Activated CD8-positive, alpha-beta memory T cell treated with anti-CD3 and anti-CD28 coated beads, Interleukin-2, amount 10 ng/mL, durations not matched to agents 7 days and 5 days (primary cell): ENCODE measurements at regions not wholly inside any gene's neighbourhood (a gene's known extent, or its start where the extent isn't known, plus 50 kb on each side); places are given as distances from the start of the nearest gene placed in this dataset.

ENCODE experiments used
- ATAC-seq: fragments of 150-1000 bp; cut with Tn5 transposase; one replicate; pipeline ENCODE4 v1.10.0; 2021; ENCODE audit warnings: moderate library complexity
- CTCF ChIA-PET: fragments of 350-600 bp; sonication (Branson Sonifier 250); formaldehyde crosslinking; loops from one replicate; lab custom pipeline; 2021; ENCODE audit warnings: antibody characterized with exemption; lab: Charles Lee
- DNase-seq: peaks from one replicate; pipeline ENCODE4 v3.0.0-alpha.2; 2020
- H3K27ac Mint-ChIP-seq: one replicate; pipeline ENCODE4 v1.8.0; 2021; ENCODE audit warnings: mild to moderate bottlenecking, mixed read lengths
- H3K27me3 Mint-ChIP-seq: one replicate; pipeline ENCODE4 v1.8.0; 2021; ENCODE audit warnings: mixed read lengths
- H3K36me3 Mint-ChIP-seq: one replicate; pipeline ENCODE4 v1.8.0; 2021; ENCODE audit warnings: mild to moderate bottlenecking, mixed read lengths
- H3K4me1 Mint-ChIP-seq: one replicate; pipeline ENCODE4 v1.8.0; 2021; ENCODE audit warnings: mixed read lengths
- H3K4me3 Mint-ChIP-seq: one replicate; pipeline ENCODE4 v1.8.0; 2021; ENCODE audit warnings: mild to moderate bottlenecking, moderate library complexity, mixed read lengths
- H3K9me3 Mint-ChIP-seq: one replicate; pipeline ENCODE4 v1.8.0; 2022; ENCODE audit warnings: low read depth, mixed read lengths

DNA sequence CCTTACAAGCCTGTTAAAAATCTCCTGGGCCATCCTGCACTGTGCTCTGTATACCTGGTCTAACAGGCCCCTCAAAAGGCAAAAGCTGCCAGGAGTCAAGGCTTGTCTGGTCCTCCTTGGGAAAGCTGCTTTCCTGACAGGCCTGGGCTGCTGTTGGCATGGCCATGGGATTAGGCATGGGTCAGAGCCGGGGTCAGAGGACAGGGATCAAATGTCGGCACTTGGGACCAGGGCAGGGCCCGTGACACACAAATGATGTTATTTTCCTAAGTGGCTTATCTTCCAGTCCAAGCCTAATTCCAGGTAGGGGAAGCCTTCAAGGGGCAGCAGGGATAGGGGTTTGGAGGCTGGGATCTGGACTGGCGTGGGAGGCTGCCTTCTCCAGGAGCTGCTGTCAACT is 191.5 kb upstream of the GPR26 start:
- CTCF ChIA-PET: no interaction called here
- Mint-ChIP-seq H3K9me3 (no peaks in the 10 kb centered on the region), H3K27me3 (peaks cover 12% of the 10 kb centered on the region), H3K36me3 (no peaks in the 10 kb centered on the region), H3K27ac (no peak overlapping the region), H3K4me1 (no peaks in the 10 kb centered on the region), H3K4me3 (no peak overlapping the region)
- DNase-seq (no peak), ATAC-seq (no peak)

DNA sequence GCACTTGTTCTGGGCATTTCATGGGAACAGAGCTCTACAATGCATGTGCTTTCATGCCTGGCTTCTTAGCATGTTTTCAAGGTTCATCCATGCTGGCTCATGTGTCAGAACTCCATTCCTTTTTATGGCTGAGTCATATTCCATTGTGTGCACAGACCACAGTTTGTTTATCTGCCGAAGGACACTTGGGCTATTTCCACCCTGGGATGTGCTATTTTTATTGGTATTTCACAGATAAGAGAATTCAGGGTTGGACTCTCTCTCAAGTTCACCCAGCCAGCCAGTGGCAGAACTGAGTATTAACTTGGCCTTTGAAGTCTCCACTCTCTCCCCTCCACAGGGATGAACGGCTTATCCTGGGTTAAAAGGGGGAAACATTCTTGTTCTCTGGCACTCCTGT is 190.7 kb upstream of the GPR26 start:
- H3K36me3 Mint-ChIP-seq: no peaks in the 10 kb centered on the region
- ATAC-seq (no peak), DNase-seq (no peak)
- H3K4me1 Mint-ChIP-seq: no peaks in the 10 kb centered on the region
- no peak overlapping the region for H3K27ac Mint-ChIP-seq
- H3K27me3 Mint-ChIP-seq: peaks cover 12% of the 10 kb centered on the region
- CTCF ChIA-PET: no interaction called here
- no peaks in the 10 kb centered on the region for H3K9me3 Mint-ChIP-seq
- H3K4me3 Mint-ChIP-seq: no peak overlapping the region

DNA sequence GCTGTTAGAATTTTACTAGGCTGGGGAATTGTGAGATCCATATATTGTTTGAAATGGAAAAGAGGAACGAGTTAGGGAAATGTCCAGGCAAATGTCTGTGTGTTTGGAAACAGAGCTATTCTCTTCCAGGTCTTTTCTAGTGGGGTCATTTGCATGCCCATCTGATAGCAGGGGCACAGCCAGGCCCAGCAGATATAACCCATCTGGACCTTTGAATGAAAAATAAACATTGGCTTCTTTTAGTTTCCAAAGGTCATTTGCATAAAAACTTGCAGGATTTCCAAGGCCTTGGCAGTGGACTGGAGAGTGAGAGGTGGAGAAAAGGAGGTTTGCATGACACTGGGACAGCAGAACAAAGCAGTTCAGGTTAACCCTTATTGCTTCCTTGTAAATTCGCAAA is 188.0 kb upstream of the GPR26 start:
- Mint-ChIP-seq H3K9me3 (no peaks in the 10 kb centered on the region), H3K27me3 (peaks cover 10% of the 10 kb centered on the region), H3K27ac (no peak overlapping the region), H3K4me3 (no peak overlapping the region), H3K4me1 (peaks cover 1% of the 10 kb centered on the region), H3K36me3 (no peaks in the 10 kb centered on the region)
- DNase-seq (no peak), ATAC-seq (no peak)
- CTCF ChIA-PET: no interaction called here

DNA sequence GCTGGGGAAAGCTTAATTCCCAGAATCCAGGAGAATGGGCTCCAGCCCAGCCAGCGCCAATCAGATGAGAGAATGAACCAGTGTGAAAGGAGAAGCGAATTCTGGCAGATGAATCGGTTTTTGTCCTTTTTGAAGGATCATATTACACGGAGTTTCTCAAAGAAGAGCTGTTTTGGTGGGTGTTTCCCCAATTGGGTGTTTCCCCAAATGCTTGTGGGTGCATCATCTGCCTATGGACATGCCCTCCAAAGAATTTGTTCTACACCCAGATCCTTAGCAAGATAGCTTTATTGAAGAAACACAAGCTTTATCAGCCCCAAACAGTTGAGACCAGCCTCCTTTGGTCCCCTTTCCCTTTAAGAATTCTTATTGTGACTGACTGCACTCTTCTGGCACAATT is 186.5 kb upstream of the GPR26 start:
- H3K27ac Mint-ChIP-seq: no peak overlapping the region
- H3K27me3 Mint-ChIP-seq: peaks cover 6% of the 10 kb centered on the region
- no peak for ATAC-seq
- H3K9me3 Mint-ChIP-seq: no peaks in the 10 kb centered on the region
- no peak for DNase-seq
- no peaks in the 10 kb centered on the region for H3K36me3 Mint-ChIP-seq
- no peak overlapping the region for H3K4me3 Mint-ChIP-seq
- peaks cover 1% of the 10 kb centered on the region for H3K4me1 Mint-ChIP-seq
- CTCF ChIA-PET: no interaction called here

DNA sequence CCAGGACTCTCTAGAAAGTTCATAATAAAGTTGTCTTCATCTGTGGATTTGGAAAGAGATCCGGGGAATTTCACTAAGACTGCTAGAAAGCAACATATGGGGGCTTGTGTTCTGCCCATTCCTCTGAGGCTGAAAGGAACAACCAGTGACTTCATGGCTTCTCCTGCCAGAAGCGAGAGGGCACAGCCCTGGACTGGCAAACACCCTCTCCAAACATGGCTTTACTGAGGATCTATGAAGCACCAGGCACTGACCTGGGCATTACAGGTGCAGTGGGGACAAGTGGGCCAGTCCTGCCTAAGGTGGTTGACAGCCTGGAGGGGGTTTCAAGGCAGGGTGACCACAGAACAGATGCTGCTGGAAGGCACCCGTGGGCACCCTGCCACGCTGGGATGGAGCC is 185.8 kb upstream of the GPR26 start:
- ATAC-seq: no peak
- DNase-seq: no peak
- Mint-ChIP-seq H3K36me3 (no peaks in the 10 kb centered on the region), H3K9me3 (no peaks in the 10 kb centered on the region), H3K4me1 (peaks cover 1% of the 10 kb centered on the region), H3K27me3 (peaks cover 3% of the 10 kb centered on the region), H3K4me3 (no peak overlapping the region), H3K27ac (no peak overlapping the region)
- CTCF ChIA-PET: no interaction called here

DNA sequence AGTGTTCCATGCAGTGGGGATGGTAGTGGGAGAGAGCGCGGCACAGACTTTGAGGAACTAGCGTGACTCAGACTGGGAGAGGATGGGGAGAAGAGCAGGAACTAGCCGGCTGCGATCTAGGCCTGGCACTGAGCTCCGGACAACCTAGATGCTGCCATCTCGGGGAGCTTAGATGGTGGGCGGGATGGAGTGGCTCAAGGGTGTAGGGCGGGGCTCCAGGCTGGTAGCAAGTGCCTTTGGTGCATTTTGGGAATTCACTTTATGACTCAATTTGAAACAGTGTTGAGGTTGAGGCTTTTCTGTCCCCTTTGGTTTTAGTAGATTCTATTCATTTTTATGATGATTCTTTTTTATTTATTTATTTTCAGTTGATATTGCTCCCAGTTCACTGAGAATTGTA is 185.3 kb upstream of the GPR26 start:
- CTCF ChIA-PET: no interaction called here

DNA sequence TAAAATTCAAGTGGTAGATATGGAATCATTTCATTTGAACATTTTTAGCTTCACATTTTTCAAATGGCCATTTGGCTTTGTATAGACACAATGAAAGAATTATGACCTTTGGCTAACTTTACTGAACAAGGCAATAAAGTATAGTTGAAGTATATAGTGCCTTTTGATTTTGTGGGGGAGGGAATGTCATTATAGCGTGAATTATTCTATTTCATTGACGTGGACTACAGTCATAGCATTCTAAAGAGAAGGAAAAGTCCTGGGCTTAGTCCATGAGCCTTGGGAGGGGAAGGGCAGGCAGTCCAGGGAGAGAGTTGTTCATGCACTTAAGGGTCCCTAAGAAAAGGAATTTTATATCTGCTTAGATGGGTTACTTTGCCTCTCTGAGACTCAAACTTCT is 181.4 kb upstream of the GPR26 start:
- no peak for DNase-seq
- peaks cover 13% of the 10 kb centered on the region for H3K27me3 Mint-ChIP-seq
- no peak overlapping the region for H3K4me3 Mint-ChIP-seq
- CTCF ChIA-PET: no interaction called here
- H3K36me3 Mint-ChIP-seq: no peaks in the 10 kb centered on the region
- peaks cover 1% of the 10 kb centered on the region for H3K4me1 Mint-ChIP-seq
- no peak for ATAC-seq
- H3K9me3 Mint-ChIP-seq: no peaks in the 10 kb centered on the region
- H3K27ac Mint-ChIP-seq: no peak overlapping the region

More for the DNA sequence above, 185.3 kb upstream of the GPR26 start:
- Mint-ChIP-seq H3K27ac (no peak overlapping the region), H3K4me3 (no peak overlapping the region), H3K27me3 (peaks cover 3% of the 10 kb centered on the region), H3K36me3 (no peaks in the 10 kb centered on the region), H3K9me3 (no peaks in the 10 kb centered on the region), H3K4me1 (peaks cover 1% of the 10 kb centered on the region)
- DNase-seq: no peak
- ATAC-seq: no peak

DNA sequence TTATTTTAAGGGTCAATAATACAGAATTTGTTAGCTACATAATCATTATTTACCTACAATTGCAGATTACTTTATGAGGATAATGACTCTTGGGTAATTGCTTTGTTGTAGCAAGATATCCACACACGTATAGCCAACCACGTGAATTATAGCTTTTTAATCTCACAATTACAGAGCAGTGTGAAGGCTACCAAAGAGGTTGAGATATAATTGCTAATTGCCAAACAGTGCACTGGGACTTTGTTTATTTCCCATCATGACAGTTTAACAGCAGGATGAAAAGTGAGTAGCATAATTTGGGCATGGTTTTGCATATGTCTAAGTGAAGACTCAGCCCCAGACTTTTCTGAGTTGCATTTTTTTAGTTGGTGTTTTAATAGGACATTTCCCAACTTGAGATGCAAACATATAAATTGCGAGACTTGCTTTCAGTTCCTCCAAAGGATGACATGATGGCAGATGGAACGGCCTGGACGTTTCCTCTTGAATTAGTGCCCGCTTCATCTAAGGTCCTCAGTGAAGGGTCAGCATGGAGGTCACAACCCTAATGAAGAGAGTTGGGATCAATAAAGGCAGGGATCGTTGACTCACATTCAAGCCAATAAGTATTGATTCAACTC is 180.7 kb upstream of the GPR26 start:
- peaks cover 1% of the 10 kb centered on the region for H3K4me1 Mint-ChIP-seq
- H3K4me3 Mint-ChIP-seq: no peak overlapping the region
- CTCF ChIA-PET: no interaction called here
- no peaks in the 10 kb centered on the region for H3K9me3 Mint-ChIP-seq
- DNase-seq (no peak), ATAC-seq (no peak)
- no peaks in the 10 kb centered on the region for H3K36me3 Mint-ChIP-seq
- H3K27me3 Mint-ChIP-seq: peaks cover 13% of the 10 kb centered on the region
- no peak overlapping the region for H3K27ac Mint-ChIP-seq

DNA sequence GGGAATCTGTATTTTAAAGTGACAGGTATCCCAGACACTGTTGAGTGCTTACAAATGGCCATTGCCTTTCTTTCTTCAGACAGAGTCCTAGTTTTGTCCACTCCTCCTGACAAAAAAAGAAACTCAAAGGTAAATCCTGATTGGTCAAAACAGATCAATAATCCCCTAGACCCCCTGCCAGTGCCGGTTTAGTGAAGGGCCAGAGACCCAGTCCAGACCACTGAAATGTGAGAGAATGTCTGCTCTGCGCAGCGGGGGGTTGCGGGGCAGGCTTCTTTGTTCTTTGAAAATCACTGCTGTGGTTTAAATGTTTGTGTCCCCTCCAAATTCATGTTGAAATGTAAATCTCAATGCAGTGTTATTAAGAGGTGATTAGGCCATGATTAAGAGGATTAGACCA is 177.7 kb upstream of the GPR26 start:
- DNase-seq: no peak
- Mint-ChIP-seq H3K9me3 (no peaks in the 10 kb centered on the region), H3K36me3 (no peaks in the 10 kb centered on the region), H3K4me3 (no peak overlapping the region), H3K27me3 (peaks cover 24% of the 10 kb centered on the region), H3K4me1 (no peaks in the 10 kb centered on the region), H3K27ac (no peak overlapping the region)
- CTCF ChIA-PET: no interaction called here
- ATAC-seq: no peak

DNA sequence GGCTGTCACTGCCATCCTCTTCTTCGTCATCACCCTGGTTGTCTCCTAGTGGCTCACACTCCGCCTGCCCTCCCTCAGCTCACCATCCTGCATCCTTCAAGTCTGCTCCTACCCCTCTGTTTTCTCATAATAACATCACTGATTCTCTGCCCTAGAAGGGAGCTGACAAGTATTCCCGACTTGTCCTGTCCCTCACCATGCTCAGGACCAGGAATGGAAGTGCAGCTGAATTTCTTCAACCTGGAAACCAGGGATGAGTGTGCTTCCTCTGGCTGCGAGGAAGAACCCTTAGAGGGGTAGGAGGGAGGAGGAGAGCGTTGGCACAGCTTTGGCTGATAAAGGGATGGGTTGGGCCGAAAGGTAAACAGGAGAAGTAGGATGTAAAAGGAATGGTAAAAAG is 174.8 kb upstream of the GPR26 start:
- Mint-ChIP-seq H3K9me3 (no peaks in the 10 kb centered on the region), H3K27me3 (peaks cover 24% of the 10 kb centered on the region), H3K36me3 (no peaks in the 10 kb centered on the region), H3K4me1 (no peaks in the 10 kb centered on the region), H3K27ac (no peak overlapping the region), H3K4me3 (no peak overlapping the region)
- CTCF ChIA-PET: no interaction called here
- no peak for ATAC-seq
- no peak for DNase-seq

DNA sequence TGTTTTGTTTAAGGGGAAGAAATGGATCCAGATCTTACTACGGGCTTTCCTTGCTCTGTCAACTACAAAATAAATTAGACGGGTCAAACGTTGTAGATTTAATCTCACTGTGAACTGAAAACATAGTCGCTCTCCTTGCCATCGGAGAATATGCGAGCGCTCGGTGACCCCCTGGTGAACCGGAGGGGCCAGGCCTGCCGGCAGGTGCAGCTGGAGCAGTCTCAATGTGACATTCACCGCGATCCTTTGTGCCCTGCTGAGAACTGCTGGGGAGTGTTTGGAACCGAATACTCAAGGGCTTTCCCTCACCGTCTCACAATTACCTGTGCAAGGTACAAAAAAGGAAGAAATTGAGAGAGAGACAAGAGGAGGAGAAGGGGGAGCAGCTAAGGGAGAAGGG is 174.1 kb upstream of the GPR26 start:
- no peaks in the 10 kb centered on the region for H3K4me1 Mint-ChIP-seq
- no peak for DNase-seq
- CTCF ChIA-PET: no interaction called here
- no peak overlapping the region for H3K4me3 Mint-ChIP-seq
- peaks cover 23% of the 10 kb centered on the region for H3K27me3 Mint-ChIP-seq
- H3K27ac Mint-ChIP-seq: no peak overlapping the region
- ATAC-seq: no peak
- no peaks in the 10 kb centered on the region for H3K36me3 Mint-ChIP-seq
- H3K9me3 Mint-ChIP-seq: no peaks in the 10 kb centered on the region

DNA sequence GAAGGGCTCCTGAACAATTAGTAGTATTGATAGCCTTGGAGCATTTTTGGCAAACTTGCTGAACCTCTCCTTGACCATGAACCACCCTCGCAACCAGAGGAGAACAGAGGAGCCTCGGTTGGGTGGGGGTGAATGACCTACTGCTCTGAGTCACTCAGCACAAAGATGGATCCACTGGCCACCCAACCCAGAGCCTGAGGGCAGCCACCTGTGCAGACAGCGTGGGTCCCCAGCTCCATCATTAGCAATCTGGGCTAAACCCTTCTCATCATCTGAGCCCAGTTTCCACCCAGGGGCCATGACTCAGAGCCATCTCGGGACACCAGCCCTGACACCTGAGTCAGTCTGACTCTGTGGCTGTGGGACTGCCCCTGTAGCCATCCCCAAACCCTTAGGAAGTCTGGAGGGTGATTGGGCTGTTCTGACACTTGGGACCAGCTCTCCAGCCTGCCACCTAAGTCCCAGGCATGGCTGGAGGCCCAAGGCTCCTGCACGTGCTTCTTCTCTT is 171.8 kb upstream of the GPR26 start:
- no peak for ATAC-seq
- H3K27me3 Mint-ChIP-seq: peaks cover 11% of the 10 kb centered on the region

DNA sequence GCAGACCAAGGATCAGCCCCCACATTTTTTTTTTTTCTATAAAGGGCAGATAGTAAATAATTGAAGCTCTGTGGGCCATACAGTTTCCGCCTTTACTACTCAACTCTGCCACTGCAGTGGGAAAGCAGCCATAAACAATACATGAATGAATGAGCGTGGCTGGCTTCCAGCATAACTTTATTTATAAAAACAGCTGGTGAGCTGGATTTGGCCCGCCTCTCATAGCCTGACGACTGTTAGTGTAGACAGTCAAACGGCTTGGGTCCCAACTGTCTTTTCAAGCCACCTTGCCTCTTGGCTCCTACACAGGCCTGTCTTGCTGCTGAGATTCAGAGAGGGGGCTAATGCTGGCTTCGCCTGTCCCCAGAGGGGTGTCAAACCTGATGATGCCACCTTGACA is 169.8 kb upstream of the GPR26 start:
- ATAC-seq: no peak
- Mint-ChIP-seq H3K4me3 (no peak overlapping the region), H3K27ac (no peak overlapping the region), H3K27me3 (peaks cover 13% of the 10 kb centered on the region), H3K9me3 (no peaks in the 10 kb centered on the region), H3K4me1 (no peaks in the 10 kb centered on the region), H3K36me3 (no peaks in the 10 kb centered on the region)
- CTCF ChIA-PET: no interaction called here
- no peak for DNase-seq

More for the DNA sequence above, 171.8 kb upstream of the GPR26 start:
- no peaks in the 10 kb centered on the region for H3K36me3 Mint-ChIP-seq
- no peak overlapping the region for H3K4me3 Mint-ChIP-seq
- no peak for DNase-seq
- no peaks in the 10 kb centered on the region for H3K4me1 Mint-ChIP-seq
- no peaks in the 10 kb centered on the region for H3K9me3 Mint-ChIP-seq
- H3K27ac Mint-ChIP-seq: no peak overlapping the region
- CTCF ChIA-PET: no interaction called here

DNA sequence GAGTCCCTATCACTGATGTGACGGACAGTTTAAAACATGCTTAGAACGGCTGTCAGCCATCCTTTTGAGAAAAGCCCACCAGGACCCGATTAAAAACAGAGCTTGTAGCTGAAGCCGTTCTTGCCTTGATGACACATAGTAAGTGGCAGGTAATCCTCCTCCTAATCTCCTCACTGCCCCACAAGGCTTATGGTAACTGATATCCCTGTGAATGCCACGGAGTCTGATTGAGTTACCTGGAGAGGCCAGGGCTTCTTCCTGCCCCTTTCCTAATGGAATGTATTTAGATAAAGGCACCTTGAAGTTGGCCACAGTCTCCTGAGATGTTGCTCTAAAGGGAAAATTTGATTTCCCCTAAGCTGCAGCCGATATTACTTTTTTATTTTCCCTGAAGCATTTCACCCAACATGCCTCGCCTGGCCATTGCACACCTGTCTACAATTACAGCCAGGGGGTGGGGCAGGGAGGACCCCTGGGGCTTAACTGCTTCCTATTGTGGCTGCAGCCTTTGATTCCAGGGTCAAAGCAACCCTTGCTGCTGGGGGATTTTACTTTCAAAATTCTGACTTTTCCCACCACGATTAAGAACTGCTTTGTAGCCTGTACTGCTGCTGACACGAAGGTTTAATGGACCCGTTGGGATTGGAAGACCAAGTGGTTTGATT is 169.0 kb upstream of the GPR26 start:
- Mint-ChIP-seq H3K36me3 (no peaks in the 10 kb centered on the region), H3K27ac (no peak overlapping the region), H3K4me1 (no peaks in the 10 kb centered on the region), H3K27me3 (peaks cover 14% of the 10 kb centered on the region), H3K4me3 (no peak overlapping the region), H3K9me3 (no peaks in the 10 kb centered on the region)
- CTCF ChIA-PET: no interaction called here
- ATAC-seq (no peak), DNase-seq (no peak)
